ENCODE measurements at regions not wholly inside any gene's neighbourhood (a gene's known extent, or its start where the extent isn't known, plus 50 kb on each side); places are given as distances from the start of the nearest gene placed in this dataset.

- intact Hi-C loops (cut with DNase I) = no loop called here
- no peak for DNase-seq (ENCODE audit: low spot score)
These were observed 411.7 kb downstream of the CADM1 start for GRCh38 chr11:115092516-115092915.

DNA sequence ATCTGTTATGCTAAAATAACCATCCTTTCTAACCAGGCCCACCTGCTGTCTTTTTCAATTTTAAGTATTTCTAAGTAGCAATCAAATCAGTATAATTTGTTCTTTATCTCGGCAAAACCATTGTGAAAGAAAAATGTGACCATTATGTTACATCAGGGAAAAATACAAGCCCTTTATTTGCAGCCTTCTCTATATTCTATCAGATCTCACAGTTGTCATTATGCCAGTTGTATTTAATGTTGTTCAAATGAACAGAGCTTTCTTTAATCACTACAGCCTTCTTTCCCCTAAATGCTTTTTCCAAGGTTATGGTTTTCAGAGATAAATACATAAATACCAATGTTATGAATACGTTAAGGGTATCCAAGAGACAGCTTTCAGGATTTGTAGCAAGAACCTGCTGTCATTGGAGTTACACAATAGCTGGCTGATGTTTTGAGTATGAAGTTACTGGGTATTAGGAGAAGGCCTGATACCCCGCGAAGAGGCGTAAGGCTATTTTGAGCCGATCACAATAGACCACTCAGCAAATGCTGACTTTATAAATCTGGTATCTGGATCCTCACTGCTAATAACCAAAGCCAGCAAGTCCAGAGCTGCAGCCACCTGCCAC lies 406.3 kb downstream of the CADM1 start:
- no peak for DNase-seq (ENCODE audit: low spot score)
- intact Hi-C loops (cut with DNase I) = no loop called here

GRCh38 chr11:115100706-115101105 lies 403.5 kb downstream of the CADM1 start:
- intact Hi-C loops (cut with DNase I) = no loop called here
- no peak for DNase-seq (ENCODE audit: low spot score)

- intact Hi-C loops (cut with DNase I) = no loop called here
- DNase-seq (ENCODE audit: low spot score) = no peak
These were observed 400.3 kb downstream of the CADM1 start for GRCh38 chr11:115103921-115104320.

- intact Hi-C loops (cut with DNase I) = no loop called here
These were observed 399.3 kb downstream of the CADM1 start for GRCh38 chr11:115104851-115105453.

DNA sequence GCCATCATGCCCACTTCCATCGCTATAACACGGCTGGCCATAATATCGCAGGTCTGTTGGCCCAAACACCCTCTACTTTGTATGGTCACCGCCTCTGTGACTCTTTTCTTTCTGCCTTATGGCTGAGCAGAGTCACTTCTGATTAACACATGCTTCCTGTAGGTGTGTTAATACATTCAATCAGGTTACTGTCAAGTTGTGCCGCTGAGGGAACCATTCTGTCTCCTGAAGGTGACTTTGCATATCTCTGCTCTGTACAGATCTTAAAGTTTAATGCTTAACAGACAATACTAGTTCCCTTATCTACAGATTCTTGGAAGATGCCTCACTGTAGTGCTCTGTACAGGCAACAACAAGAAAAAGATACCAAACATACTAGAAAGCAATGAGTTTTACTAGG lies 393.1 kb downstream of the CADM1 start:
- intact Hi-C loops (cut with DNase I) = no loop called here
- no peak for DNase-seq (ENCODE audit: low spot score)

More at GRCh38 chr11:115104851-115105453, 399.3 kb downstream of the CADM1 start:
- DNase-seq (ENCODE audit: low spot score) = no peak

- DNase-seq (ENCODE audit: low spot score) = no peak
- intact Hi-C loops (cut with DNase I) = no loop called here
These were observed 391.5 kb downstream of the CADM1 start for GRCh38 chr11:115112754-115113153.

DNA sequence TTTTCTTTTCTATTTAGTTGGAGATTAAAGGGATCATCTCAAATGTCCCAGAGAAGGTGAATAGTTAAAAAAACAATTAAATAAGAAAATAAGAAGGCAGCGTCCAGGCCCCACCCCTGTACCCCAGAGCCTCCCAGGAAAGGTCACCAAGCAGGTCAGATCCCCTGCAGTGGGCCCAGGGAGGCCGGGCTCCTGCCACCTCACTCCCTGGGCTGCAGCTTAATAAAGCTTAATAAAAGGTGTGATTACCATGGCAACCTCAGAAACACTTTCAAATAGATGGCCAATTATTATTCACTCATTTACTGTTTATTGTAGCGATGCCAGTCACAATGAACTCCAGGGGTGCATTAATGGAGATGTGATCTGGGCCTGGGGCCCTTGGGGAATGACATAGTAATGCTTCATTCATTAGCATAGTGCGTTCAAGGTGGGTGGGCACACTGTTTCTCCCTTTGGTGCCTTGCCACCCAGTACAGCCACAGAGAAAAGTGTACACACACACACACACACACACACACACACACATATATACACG lies 386.2 kb downstream of the CADM1 start:
- intact Hi-C loops (cut with DNase I) = no loop called here
- no peak for DNase-seq (ENCODE audit: low spot score)

DNA sequence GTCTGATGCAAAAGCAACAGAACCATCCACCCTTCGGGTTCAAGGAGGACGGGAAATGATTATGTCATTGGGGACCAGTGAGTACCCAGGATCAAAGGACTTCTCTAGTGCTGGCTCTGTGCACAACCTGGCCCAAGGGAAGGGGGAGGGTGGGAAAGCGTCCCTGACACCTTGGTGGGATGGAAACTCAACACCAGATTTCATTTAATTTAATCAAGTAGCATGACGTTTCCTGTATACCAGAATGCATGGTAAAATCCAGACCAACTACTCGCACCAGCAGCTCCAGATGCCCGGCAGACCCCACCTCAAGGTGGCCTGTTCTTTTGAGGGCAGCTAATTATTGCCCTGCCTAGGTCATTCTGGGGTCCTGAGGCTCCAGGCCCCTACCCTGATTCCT lies 385.1 kb downstream of the CADM1 start:
- DNase-seq (ENCODE audit: low spot score) = no peak
- intact Hi-C loops (cut with DNase I) = no loop called here
